HG02623 (cell line): ENCODE measurements at regions not wholly inside any gene's neighbourhood (a gene's known extent, or its start where the extent isn't known, plus 50 kb on each side); places are given as distances from the start of the nearest gene placed in this dataset.
"Not testable (repeated sequence)": the region's sequence is repeated elsewhere in the genome, so short reads cannot be mapped to it uniquely, and the experiment has no call there.

Experiments
- ATAC-seq: cut with Tn5 transposase; IDR thresholded peaks from one replicate; pipeline ENCODE4 v1.9.1; 2021; ENCODE audit warnings: moderate library complexity; ENCODE audit not compliant: unreplicated experiment

GRCh38 chr5:143898916-143899591 lies 87.1 kb downstream of the HMHB1 start:
- ATAC-seq = no peak

- ATAC-seq = no peak
These were observed 97.0 kb downstream of the HMHB1 start for GRCh38 chr5:143908959-143909358.

- ATAC-seq = no peak
These were observed 101.2 kb downstream of the HMHB1 start for GRCh38 chr5:143913008-143913752.

GRCh38 chr5:143914756-143915155 lies 102.8 kb downstream of the HMHB1 start:
- no peak for ATAC-seq

- ATAC-seq = no peak
These were observed 104.5 kb downstream of the HMHB1 start for GRCh38 chr5:143916451-143916850.

- no peak for ATAC-seq
These were observed 107.0 kb downstream of the HMHB1 start for GRCh38 chr5:143918961-143919360.

- no peak for ATAC-seq
These were observed 108.8 kb downstream of the HMHB1 start for GRCh38 chr5:143920772-143921171.

GRCh38 chr5:143921525-143922311 lies 109.8 kb downstream of the HMHB1 start:
- no peak for ATAC-seq

- no peak for ATAC-seq
These were observed 110.8 kb downstream of the HMHB1 start for GRCh38 chr5:143922718-143923117.

- peak; percentile 47 for ATAC-seq
These were observed 111.8 kb downstream of the HMHB1 start for GRCh38 chr5:143923634-143924266.

GRCh38 chr5:143924311-143924978 lies 112.5 kb downstream of the HMHB1 start:
- no peak for ATAC-seq

GRCh38 chr5:143924979-143925325 lies 113.0 kb downstream of the HMHB1 start:
- not testable (repeated sequence) for ATAC-seq

- no peak for ATAC-seq
These were observed 117.5 kb downstream of the HMHB1 start for GRCh38 chr5:143929486-143929885.

GRCh38 chr5:143930561-143930960 lies 118.6 kb downstream of the HMHB1 start:
- no peak for ATAC-seq

- ATAC-seq = no peak
These were observed 119.5 kb downstream of the HMHB1 start for GRCh38 chr5:143931476-143931875.

GRCh38 chr5:143931986-143932385 lies 120.0 kb downstream of the HMHB1 start:
- ATAC-seq = no peak

- ATAC-seq = no peak
These were observed 120.6 kb downstream of the HMHB1 start for GRCh38 chr5:143932584-143932983.

GRCh38 chr5:143933451-143933850 lies 121.5 kb downstream of the HMHB1 start:
- ATAC-seq = no peak

- ATAC-seq = no peak
These were observed 122.9 kb downstream of the HMHB1 start for GRCh38 chr5:143934821-143935220.

- no peak for ATAC-seq
These were observed 126.3 kb downstream of the HMHB1 start for GRCh38 chr5:143938230-143938629.

GRCh38 chr5:143946837-143947236 lies 134.9 kb downstream of the HMHB1 start:
- ATAC-seq = no peak
